NCI-H1105 treated with DMSO at 0.1 percent for 48 hours (cell line): ENCODE measurements at regions not wholly inside any gene's neighbourhood (a gene's known extent, or its start where the extent isn't known, plus 50 kb on each side); places are given as distances from the start of the nearest gene placed in this dataset.

Experiments used
- DNase-seq: peaks from one replicate; lab custom pipeline; 2025; lab: John Stamatoyannopoulos, UW

GRCh38 chr10:4074545-4075407, 289.8 kb upstream of the KLF6 start:
- DNase-seq, result no peak

- DNase-seq, result no peak
Measured at GRCh38 chr10:4073912-4074311, 288.9 kb upstream of the KLF6 start.

GRCh38 chr10:4070921-4071660, 286.1 kb upstream of the KLF6 start:
- DNase-seq, result no peak

- no peak for DNase-seq
Measured at GRCh38 chr10:4070184-4070583, 285.2 kb upstream of the KLF6 start.

DNA sequence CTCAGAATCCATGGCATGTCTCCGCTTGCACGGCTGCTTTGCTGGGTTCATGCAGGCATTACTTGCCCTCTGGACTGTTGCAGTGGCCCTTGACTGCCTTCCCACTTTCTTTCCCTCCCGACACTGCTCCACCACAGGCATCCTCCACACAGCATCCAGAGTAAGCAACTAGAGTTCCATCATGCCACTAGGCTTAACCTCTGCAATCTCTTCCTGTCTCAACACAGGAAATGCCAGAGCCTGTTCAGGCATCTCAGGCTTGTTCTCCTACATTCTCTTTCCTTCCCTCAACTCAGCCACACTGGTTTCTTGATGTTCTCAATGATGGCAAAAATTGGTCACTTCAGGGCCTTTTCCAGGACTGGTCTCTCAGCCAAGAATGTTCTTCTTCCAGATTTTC, 284.5 kb upstream of the KLF6 start:
- DNase-seq, result no peak

- DNase-seq, result no peak
Measured at GRCh38 chr10:4068629-4069028, 283.6 kb upstream of the KLF6 start.

DNA sequence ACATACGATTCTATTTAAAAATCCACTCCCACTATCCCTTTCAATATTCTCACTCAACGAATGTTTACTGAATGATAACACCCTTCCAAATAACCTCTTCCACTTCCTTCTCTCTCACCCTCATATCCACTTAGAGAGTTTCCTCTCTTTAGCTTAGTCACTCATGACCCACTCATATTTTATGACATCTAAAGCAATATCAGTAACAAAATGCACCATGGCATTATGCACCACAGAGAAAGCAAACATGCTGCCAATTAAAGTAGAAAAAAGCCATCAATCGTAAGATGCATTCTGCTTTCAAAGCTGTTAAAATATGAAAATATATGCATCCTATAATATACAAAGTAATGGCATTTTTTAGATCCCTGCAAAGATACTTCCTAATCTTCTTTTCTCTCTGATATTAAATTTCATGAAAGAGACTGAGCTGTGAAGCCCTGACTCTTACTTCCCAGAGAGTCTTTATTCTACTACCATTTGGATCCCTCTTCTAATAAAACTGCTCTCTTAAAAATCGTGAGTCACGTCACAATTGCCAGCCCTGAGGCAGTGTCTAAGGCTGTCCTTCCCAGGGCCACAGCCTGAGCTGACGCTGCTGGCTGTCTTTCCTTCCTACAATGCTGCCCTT, 283.0 kb upstream of the KLF6 start:
- no peak for DNase-seq

DNA sequence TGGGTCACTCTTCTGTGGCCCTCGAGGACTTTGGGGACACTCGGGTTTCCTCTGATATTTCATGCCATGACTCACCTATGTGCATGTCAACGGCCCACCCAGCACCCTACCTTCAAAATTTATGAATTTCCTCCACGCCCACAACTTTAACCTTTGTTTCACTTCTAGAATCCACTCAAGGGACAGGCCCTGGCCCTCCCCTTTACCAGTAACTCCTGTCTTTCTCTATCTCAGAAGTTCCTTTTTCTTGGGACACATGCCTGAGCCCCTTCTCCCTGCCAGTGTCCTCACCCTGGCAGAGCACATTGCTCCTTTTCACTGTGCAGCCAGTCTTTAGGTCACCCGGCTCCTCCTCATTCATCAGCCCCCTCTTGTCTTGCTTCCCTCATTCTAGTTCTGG, 282.5 kb upstream of the KLF6 start:
- no peak for DNase-seq

DNA sequence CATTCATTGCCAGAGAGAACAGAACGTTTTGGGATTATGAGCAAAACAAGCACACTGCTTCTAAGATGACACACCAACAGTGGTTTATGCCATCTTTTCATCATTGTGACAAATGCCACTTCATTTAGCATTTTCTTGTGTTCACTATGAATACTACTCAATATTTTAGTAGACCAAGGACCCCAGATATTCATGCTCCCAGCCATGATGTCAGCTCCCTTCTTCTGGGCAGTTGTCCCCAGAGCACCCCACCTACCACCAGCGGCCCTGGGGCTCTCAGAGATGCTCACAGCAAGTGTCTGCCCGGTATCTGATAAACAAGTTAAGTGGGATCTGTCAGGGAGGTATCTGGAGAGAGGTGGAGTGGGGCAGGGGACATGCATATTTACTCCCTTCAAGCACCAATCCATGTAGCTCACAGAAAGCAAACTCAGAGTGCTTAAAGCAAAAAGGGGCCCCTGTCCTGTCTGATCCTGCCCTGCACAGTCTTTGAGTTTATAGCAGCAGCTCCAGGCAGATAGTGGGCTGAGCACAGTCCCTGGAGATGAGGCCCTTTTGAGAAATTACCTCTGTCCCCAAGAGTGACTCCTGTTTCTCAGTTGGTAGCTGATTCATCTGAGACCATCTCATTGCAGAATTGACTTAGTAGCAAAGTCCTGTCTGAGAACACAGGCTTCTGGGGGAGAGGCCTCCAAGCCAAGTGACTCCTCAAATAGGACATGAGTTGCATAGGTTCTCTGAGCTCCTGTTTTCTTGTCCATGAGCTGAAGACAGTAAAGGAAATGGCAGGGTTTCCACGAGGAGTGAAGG, 281.8 kb upstream of the KLF6 start:
- DNase-seq, result no peak

DNA sequence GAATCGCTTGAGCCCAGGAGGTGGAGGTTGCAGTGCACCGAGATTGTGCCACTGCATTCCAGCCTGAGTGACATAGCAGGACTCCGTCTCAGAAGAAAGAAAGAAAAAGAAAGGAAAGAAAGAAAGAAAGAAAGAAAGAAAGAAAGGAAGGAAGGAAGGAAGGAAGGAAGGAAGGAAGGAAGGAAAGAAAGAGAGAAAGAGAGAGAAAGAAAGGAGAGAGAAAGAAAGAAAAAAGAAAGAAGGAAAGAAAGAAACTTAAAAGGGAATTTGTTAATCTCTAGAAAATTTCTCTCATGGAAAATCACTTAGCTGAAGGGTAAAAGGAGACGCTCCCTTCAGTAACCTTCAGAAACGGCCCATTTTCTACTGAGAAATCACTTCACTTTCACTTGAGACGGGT, 279.5 kb upstream of the KLF6 start:
- DNase-seq, result no peak

DNA sequence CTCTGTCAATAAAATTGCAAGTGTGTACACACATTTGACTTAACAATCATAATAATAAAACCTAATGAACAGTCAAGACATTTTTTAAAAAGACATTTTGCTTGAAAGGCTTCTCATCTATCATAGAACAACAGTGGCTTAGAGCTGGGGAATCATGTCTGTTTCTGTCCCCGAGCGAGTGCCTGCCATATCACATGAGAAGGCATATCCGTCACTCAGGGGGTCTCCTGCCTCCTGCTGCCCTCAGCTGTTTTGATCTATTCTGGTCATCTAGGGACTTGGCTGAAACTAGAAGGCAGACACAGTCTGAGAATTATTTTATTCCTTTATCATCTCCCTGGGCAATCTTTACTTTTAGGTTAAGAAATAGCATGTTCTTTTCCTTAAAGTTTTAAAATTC, 278.7 kb upstream of the KLF6 start:
- DNase-seq, result no peak

GRCh38 chr10:4062751-4063150, 277.7 kb upstream of the KLF6 start:
- no peak for DNase-seq

GRCh38 chr10:4062072-4062471, 277.1 kb upstream of the KLF6 start:
- no peak for DNase-seq

- DNase-seq, result no peak
Measured at GRCh38 chr10:4061441-4061951, 276.5 kb upstream of the KLF6 start.

GRCh38 chr10:4059471-4060138, 274.6 kb upstream of the KLF6 start:
- DNase-seq, result no peak

DNA sequence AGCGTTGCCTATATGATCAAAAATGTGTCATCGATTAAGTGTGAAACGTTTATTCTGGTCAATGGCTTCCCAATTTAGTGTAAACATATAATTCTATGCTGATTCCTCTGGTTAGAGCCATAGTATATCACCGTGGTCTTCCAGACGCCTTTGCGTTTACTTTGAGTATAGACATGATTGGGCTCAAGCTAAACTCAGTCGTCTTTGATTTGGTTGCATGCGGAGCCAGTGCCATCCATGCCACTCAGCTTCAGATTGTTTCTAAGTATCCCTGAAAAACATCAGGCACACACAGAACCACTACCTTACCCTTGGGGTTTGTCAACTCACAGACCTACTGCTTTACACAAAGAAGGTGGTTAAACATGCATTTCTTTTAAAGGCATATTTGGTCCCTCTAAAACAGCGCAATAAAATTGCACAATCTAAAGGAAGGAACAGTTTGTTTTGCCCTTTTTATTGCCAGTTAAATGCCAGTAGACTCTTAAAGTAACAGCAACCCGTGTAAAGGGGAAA, 273.6 kb upstream of the KLF6 start:
- DNase-seq, result no peak

- no peak for DNase-seq
Measured at GRCh38 chr10:4057725-4058513, 272.9 kb upstream of the KLF6 start.

DNA sequence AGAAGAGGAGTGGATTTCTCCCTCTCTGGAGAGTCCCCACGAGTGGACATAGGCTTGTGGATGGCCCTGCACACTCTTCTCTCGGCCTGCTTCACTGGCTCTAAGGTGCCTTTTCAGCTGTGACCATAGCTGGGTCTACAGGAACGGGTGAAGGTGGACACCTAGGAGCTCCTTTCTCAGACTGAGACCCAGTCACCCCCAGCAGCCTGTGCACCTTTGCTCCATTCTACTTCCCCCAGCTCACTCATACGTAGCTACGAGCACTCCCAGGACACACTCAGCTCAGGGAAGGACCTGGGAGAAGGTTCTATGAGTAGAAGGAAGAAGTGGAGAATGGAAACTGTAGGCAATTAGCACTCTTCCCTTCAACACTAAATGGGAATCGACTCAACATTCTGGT, 272.0 kb upstream of the KLF6 start:
- no peak for DNase-seq

DNA sequence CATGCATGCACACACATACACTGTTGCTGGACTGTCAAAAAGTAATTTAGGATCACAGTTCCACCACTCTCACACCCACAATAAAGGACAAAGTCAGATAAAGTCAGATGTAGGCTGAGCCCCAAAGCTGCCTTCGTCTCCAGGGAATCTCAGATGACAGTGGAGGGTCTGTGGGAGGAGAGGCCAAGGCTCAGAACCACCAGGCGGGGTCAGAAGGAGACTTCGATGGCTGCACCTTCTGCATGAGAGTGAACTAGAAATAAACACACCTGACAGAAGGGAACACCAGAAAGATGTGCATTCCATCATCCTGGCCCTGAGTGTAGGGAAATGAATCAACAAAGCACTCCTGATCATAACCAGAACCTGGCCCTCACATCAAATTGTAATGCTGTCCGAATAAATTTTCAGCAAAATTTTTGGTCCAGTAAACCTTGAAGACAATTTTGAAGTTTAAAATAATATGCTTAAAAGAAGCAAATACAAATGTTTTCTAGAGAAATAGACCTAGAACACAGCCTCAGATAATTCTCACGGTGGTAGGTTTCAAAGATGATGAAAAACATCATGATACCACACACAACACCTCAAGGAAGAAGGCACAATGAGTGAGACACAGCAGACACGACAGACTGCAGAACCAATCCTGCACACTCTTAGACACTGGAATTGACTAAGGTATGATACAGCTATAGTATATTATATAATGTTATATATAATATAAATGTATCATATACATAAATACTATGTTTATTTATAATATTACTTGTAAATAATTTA, 269.8 kb upstream of the KLF6 start:
- DNase-seq, result no peak

DNA sequence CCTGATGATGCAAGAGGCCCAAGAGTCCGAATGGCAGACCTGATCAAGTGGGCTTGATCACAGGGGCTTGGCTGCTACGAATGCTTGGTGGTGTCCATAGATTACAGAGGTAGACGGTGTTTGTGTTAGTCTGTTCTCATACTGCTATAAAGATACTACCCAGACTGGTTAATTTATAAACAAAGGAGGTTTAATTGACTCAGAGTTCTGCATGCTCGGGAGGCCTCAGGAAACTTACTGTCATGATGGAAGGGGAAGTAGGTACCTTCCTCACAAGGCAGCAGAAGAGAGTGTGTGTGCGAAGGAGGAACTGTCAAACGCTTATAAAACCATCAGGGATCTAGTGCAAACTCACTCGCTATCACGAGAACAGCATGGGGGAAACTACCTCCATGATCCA, 268.9 kb upstream of the KLF6 start:
- DNase-seq, result no peak
